NCI-H2227 (cell line): ENCODE measurements at regions not wholly inside any gene's neighbourhood (a gene's known extent, or its start where the extent isn't known, plus 50 kb on each side); places are given as distances from the start of the nearest gene placed in this dataset.
"Not testable (repeated sequence)": the region's sequence is repeated elsewhere in the genome, so short reads cannot be mapped to it uniquely, and the experiment has no call there.

Source experiments
- DNase-seq: peaks from one replicate; lab custom pipeline; 2025; ENCODE audit not compliant: unreplicated experiment; lab: John Stamatoyannopoulos, UW

DNA sequence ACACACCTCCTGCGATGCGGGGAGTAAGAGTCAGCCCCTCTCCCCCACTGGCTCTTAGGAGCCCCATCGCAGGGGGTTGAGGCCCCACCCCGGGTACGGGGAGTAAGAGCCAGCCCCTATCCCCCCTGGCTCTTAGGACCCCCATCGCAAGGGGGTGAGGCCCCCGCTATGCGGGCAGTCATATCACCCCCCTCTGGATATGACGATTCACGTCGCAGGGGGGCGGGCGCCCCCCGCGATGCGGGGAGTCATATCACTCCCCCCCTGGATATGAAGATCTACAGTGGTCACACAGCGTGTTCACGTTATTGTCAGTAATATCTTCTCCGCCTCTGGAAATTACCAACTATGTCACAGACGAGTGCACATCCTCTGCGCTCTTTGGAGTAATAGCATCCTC, 61.1 kb downstream of the DEFB131A start:
- DNase-seq: not testable (repeated sequence)

- DNase-seq: not testable (repeated sequence)
Measured at GRCh38 chr4:9506672-9507071, 62.5 kb downstream of the DEFB131A start.

DNA sequence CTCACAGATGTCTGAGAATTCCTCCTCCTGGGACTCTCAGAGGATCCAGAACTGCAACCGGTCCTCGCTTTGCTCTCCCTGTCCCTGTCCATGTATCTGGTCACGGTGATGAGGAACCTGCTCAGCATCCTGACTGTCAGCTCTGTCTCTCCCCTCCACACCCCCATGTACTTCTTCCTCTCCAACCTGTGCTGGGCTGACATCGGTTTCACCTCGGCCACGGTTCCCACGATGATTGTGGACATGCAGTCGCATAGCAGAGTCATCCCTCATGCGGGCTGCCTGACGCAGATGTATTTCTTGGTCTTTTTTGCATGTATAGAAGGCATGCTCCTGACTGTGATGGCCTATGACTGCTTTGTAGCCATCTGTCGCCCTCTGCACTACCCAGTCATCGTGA, 68.7 kb downstream of the DEFB131A start:
- DNase-seq: not testable (repeated sequence)

GRCh38 chr4:9519631-9520030, 75.4 kb downstream of the DEFB131A start:
- DNase-seq: not testable (repeated sequence)

DNA sequence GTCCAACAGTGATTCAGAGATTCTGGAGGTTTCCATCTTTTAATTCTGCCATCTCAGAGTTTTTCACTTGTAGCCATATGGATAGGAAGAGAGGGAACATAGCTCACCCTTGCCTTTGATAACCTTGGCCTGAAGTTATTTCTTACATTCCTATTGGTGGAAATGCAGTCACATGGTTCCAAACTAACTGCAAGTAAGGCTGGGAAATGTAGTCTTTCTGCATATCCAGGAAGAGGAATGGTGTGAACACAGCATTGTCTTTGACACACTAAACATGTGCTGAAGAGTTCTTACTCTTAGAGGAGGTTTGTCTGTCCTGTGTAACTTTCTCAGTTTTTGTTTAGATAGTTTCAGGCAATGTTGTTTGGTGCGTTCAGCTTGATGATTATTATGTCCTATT, 78.7 kb downstream of the DEFB131A start:
- not testable (repeated sequence) for DNase-seq

- DNase-seq: not testable (repeated sequence)
Measured at GRCh38 chr4:9524406-9524805, 80.2 kb downstream of the DEFB131A start.

- DNase-seq: peak; percentile 69
Measured at GRCh38 chr4:9532134-9532862, 88.1 kb downstream of the DEFB131A start.

GRCh38 chr4:9532863-9533192, 88.6 kb downstream of the DEFB131A start:
- DNase-seq: not testable (repeated sequence)

DNA sequence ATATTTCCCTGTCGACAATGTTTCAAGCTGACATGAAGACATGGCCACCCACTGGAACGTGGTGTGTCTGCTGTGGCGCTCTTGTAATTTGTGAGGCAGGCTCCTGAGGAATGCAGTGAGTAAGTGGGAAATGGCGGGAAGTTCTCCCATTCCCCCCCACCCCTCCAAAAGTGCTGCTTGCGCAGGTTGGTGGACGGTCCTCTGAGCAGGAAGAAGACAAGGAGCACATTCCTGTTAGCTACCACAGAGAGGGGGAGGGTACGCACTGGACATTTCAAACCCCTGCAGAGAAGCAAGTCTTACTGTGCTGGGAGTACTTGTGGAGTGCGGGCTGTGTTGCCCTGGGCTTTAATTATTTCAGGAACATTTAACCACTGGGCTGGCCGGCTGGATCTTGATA, 92.9 kb downstream of the DEFB131A start:
- not testable (repeated sequence) for DNase-seq

DNA sequence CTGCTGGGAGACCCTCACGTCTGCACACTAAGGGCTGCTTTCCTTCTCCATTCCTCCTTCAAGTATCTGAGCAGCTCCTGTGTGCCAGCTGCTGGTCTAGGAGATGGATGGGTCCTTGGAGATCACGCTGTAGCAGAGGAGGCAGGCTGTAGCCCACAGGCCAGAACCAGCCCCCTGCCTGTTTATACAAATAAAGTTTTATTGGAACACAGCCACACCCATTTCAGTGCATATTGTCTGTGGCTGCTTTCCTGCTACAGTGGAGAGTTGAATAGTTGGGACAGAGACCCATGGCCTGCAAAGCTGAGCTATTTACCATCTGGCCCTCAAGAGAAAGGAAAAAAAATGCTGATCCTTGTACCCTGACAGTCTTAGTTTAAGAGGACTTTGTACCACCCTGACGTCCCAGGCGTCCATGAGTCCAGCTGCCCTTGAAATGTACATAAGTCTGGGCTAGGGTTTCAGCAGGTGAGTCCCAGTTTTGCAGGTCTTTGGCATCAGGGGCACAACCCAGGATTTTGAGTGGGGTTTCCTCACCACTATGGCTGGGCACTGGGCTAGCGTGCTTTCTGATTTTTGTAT, 95.8 kb downstream of the DEFB131A start:
- not testable (repeated sequence) for DNase-seq

- not testable (repeated sequence) for DNase-seq
Measured at GRCh38 chr4:9541388-9541915, 97.2 kb downstream of the DEFB131A start.

DNA sequence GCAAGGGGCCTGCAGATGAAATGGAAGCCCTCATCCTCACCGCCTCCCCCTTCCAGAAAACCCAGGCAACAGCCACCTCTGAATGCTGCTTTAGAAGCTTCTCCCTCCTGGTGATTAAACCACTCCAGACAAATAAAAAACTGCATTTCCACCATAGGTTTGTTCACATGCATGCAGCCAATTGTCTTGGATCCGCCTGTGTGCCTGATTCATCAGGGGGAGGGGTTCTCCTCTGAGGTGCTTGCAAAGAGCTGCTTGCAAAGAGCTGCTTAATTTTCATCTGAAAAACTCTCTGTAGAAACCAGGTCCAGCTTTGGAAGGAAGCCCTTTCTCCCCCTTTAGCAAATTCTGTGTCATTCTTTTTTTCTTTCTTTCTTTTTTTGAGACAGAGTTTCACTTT, 100.6 kb downstream of the DEFB131A start:
- DNase-seq: not testable (repeated sequence)

DNA sequence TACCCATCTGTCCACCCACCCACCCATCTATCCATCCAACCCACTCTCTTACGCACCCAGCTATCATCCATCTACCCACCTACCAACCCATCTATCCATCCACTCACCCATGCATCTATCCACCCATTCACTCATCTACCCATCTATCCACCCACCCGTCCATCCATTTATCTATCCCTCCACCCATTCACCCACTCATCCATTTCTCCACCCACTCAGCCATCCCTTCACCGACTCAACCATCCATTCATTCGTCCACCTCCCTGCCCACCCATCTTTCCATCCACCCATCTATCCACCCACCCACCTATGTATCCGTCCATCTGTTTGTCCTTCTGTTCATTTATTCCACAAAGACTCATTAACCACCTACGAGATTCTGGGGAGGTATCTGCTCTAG, 103.3 kb downstream of the DEFB131A start:
- DNase-seq: not testable (repeated sequence)

- DNase-seq: not testable (repeated sequence)
Measured at GRCh38 chr4:9556076-9556475, 111.9 kb downstream of the DEFB131A start.

GRCh38 chr4:9577869-9578268, 133.7 kb downstream of the DEFB131A start:
- not testable (repeated sequence) for DNase-seq

DNA sequence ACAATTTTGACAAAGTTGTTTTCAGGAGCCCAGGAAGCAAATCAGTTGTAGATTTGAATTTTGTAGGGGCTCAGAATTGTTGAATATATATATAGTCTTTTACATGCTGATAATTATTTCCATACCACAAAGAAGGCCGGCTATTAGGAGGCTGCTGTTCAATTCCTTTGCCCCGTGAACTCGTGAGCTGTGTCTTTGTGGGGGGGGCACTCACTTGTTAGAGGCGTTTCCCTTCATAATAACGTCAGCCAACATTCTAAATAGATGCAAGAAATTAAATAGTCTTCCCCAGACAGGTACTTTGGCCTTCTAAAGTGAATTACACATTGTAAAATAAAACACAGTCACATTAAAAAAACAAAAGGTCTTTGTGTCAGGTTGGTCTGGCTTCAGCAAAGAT, 138.7 kb downstream of the DEFB131A start:
- DNase-seq: not testable (repeated sequence)

DNA sequence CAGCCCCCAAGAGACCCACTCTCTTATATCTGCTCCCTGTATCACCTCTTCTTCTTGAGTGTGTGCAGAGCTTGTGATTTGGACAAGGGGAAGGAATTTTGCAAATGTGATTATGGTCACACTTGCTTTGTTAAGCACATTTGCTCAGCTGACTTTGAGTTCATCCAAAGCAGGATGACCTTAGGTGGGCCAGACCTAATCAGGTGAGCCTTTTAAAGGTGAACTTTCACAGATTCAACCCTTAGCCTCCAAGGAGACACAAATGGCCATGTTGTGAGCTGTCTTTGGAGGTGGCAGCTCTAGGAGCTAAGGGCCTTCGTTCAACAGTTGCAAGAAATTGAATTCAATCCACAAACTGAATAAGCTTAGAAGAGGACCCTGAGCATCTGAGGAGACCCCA, 147.8 kb downstream of the DEFB131A start:
- DNase-seq: no peak

DNA sequence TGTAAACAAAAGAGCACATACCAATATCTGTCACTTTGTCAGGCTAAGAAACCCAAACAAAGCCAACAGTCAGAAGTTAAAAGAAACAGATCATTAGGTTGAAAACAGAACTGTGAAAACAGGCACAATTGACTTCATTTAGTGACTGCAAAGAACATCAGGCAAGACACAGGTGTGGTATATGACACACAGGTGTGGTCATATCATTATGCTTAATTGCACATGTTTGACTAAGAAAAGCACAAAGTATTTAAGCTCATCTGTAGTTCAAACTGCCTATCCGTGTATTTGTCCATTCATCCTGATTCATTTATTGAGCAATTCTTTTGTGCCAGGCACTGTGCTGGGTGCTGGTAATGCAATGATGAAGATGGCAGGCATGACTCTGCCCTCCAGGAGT, 150.7 kb downstream of the DEFB131A start:
- DNase-seq: no peak

- DNase-seq: not testable (repeated sequence)
Measured at GRCh38 chr4:9595531-9595930, 151.3 kb downstream of the DEFB131A start.

DNA sequence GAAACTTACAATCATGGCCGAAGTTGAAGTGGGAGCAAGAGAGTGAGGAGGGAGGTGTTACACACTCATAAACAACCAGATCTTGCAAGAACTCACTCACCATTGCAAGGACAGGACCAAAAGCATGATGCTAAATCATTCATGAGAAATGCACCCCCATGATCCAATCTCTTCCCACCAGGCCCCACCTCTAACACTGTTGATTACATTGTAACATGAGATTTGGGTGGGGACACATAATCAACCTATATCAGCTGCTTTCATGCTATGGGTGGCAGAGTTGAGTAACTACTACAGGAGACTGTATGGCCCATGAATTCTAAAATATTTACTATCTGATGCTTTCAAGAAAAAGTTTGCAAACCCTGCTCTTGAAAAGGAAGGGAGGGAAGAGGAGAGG, 155.1 kb downstream of the DEFB131A start:
- no peak for DNase-seq

DNA sequence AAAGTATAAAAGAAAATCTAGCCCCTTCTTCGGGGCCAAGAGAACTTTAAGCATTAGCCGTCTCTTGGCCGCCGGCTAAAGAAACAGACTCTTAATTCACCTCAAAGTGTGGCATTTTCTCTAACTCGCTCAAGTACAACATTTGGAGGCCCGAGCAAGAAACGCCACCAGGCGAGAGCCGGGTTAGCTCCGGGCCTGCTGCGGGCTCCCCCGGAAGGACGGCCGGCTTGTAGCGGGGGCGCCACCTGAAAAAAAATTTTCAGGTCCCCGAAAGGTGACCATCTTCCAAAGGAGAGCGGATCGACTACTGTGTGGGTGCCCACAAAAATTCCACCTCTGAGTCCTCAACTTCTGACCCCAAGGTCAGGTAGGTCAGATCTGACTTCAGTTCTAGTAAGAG, 156.0 kb downstream of the DEFB131A start:
- DNase-seq: no peak

- no peak for DNase-seq
Measured at GRCh38 chr4:9602389-9602914, 158.2 kb downstream of the DEFB131A start.
